ENCODE measurements at regions not wholly inside any gene's neighbourhood (a gene's known extent, or its start where the extent isn't known, plus 50 kb on each side); places are given as distances from the start of the nearest gene placed in this dataset.

GRCh38 chr6:2346078-2346477 lies 100.7 kb upstream of the GMDS start:
- H3K9me3 ChIP-seq (ENCODE audit: control insufficient read depth in 1 of 2, insufficient read depth in 1 of 2, low read depth in 1 of 2, low read length in 2 of 2) = no peaks in the 10 kb centered on the region
- H3K27ac ChIP-seq (ENCODE audit: low read depth, low read length) = no peak overlapping the region
- H3K9ac ChIP-seq (ENCODE audit: low read length) = no peak overlapping the region
- CTCF ChIA-PET = no interaction called here
- no TSS peak for BruUV-seq (replicated peaks)
- POLR2A ChIA-PET = no interaction called here
- H3K27me3 ChIP-seq (ENCODE audit: insufficient read depth, low read length) = no peaks in the 10 kb centered on the region
- no peak for TF ChIP-seq EGR1 (IDR thresholded peaks at IDR 0.05; ENCODE audit: low read depth)
- no peak for TF ChIP-seq POLR2AphosphoS5 (IDR thresholded peaks at IDR 0.05; ENCODE audit: low read depth, low read length)
- no peak for TF ChIP-seq ZBTB33 (IDR thresholded peaks at IDR 0.05; ENCODE audit: extremely low read depth, insufficient replicate concordance, low read length)
- no peak for TF ChIP-seq ELF1 (IDR thresholded peaks at IDR 0.05; ENCODE audit: borderline replicate concordance, low read depth)
- H3K9me2 ChIP-seq (ENCODE audit: insufficient read depth) = no peaks in the 10 kb centered on the region
- no peaks in the 10 kb centered on the region for H3K4me1 ChIP-seq (ENCODE audit: control insufficient read depth in 1 of 2, insufficient read depth in 2 of 2, low read length in 2 of 2)
- no peak overlapping the region for H3K4me3 ChIP-seq (replicated peaks in 1 of 2; ENCODE audit: low read depth in 1 of 2, low read length in 2 of 2)
- H3K36me3 ChIP-seq (ENCODE audit: control insufficient read depth in 1 of 2, insufficient read depth in 2 of 2, low read length in 2 of 2) = no peaks in the 10 kb centered on the region
- intact Hi-C loops (cut with micrococcal nuclease) = no loop called here
- RAD21 ChIA-PET (ENCODE audit: low non-redundant PET in 1 of 2, low total read pairs in 2 of 2, uncharacterized antibody in 2 of 2, unreplicated experiment in 2 of 2) = no interaction called here
- ATAC-seq (no peak), DNase-seq (ENCODE audit: low read depth, low spot score) (no peak)
- H3K4me2 ChIP-seq (ENCODE audit: low read length) = no peak overlapping the region
- no peak overlapping the region for H2AFZ ChIP-seq (ENCODE audit: low read depth, low read length, poor library complexity, severe bottlenecking)
- H3K79me2 ChIP-seq (ENCODE audit: insufficient read depth, low read length) = no peaks in the 10 kb centered on the region
- no peaks in the 10 kb centered on the region for H4K20me1 ChIP-seq (ENCODE audit: insufficient read depth)

GRCh38 chr6:2344319-2344905 lies 99.0 kb upstream of the GMDS start:
- H4K20me1 ChIP-seq (ENCODE audit: insufficient read depth) = no peaks in the 10 kb centered on the region
- no peaks in the 10 kb centered on the region for H3K9me2 ChIP-seq (ENCODE audit: insufficient read depth)
- no peak overlapping the region for H3K27ac ChIP-seq (ENCODE audit: low read depth, low read length)
- H3K9ac ChIP-seq (ENCODE audit: low read length) = no peak overlapping the region
- H3K36me3 ChIP-seq (ENCODE audit: control insufficient read depth in 1 of 2, insufficient read depth in 2 of 2, low read length in 2 of 2) = no peaks in the 10 kb centered on the region
- intact Hi-C loops (cut with micrococcal nuclease) = no loop called here
- no peaks in the 10 kb centered on the region for H3K4me1 ChIP-seq (ENCODE audit: control insufficient read depth in 1 of 2, insufficient read depth in 2 of 2, low read length in 2 of 2)
- ChIA-PET RAD21 (ENCODE audit: low non-redundant PET in 1 of 2, low total read pairs in 2 of 2, uncharacterized antibody in 2 of 2, unreplicated experiment in 2 of 2) (no interaction called here), POLR2A (no interaction called here), CTCF (no interaction called here)
- no peaks in the 10 kb centered on the region for H3K9me3 ChIP-seq (ENCODE audit: control insufficient read depth in 1 of 2, insufficient read depth in 1 of 2, low read depth in 1 of 2, low read length in 2 of 2)
- no peak overlapping the region for H3K4me3 ChIP-seq (replicated peaks in 1 of 2; ENCODE audit: low read depth in 1 of 2, low read length in 2 of 2)
- no peaks in the 10 kb centered on the region for H3K27me3 ChIP-seq (ENCODE audit: insufficient read depth, low read length)
- H2AFZ ChIP-seq (ENCODE audit: low read depth, low read length, poor library complexity, severe bottlenecking) = no peak overlapping the region
- no TSS peak for BruUV-seq (replicated peaks)
- H3K79me2 ChIP-seq (ENCODE audit: insufficient read depth, low read length) = no peaks in the 10 kb centered on the region
- TF ChIP-seq SRF (IDR thresholded peaks at IDR 0.05; ENCODE audit: low read depth) = no peak
- TF ChIP-seq CBX3 (IDR thresholded peaks at IDR 0.05; ENCODE audit: low read depth) = no peak
- no peak for TF ChIP-seq ZFX (IDR thresholded peaks at IDR 0.05)
- TF ChIP-seq ATF3 (IDR thresholded peaks at IDR 0.05) = no peak
- no peak for TF ChIP-seq CTCF (IDR thresholded peaks at IDR 0.05 in 2 of 3, conservative IDR thresholded peaks at IDR 0.05 in 1 of 3; ENCODE audit: borderline replicate concordance in 1 of 3, insufficient read depth in 1 of 3, low read depth in 2 of 3, low read length in 2 of 3)
- no peak for TF ChIP-seq CEBPB (IDR thresholded peaks at IDR 0.05; ENCODE audit: low read depth)
- TF ChIP-seq EZH2 (IDR thresholded peaks at IDR 0.05) = no peak
- TF ChIP-seq FOSL1 (IDR thresholded peaks at IDR 0.05; ENCODE audit: low read depth) = no peak
- no peak overlapping the region for H3K4me2 ChIP-seq (ENCODE audit: low read length)
- DNase-seq (ENCODE audit: low read depth, low spot score) (no peak), ATAC-seq (no peak)

Data from HCT116 (cell line).